Left lung (tissue), 4 donors: ENCODE measurements at regions not wholly inside any gene's neighbourhood (a gene's known extent, or its start where the extent isn't known, plus 50 kb on each side); places are given as distances from the start of the nearest gene placed in this dataset.
A peak's percentile ranks its signal among the peaks of the same experiment; 100 is the strongest.
"Not testable (repeated sequence)": the region's sequence is repeated elsewhere in the genome, so short reads cannot be mapped to it uniquely, and the experiment has no call there.

Experiments used
- ATAC-seq: fragments of 200-7000 bp; cut with Tn5 transposase; one replicate; pipeline ENCODE4 v1.9.1; 2020; ENCODE audit warnings: moderate library complexity
- DNase-seq, 4 donors: peaks; one replicate each; pipeline ENCODE4 v3.0.0-alpha.2; 2013 to 2020
- H3K27ac ChIP-seq, 2 donors: fragments of 200-600 bp; sonication (generic) in 1 of 2; one replicate each; pipeline versions ENCODE4 v1.5.0 to v1.8.0; 2020 to 2021
- H3K27me3 ChIP-seq, 2 donors: fragments of 200-600 bp; sonication (generic) in 1 of 2; one replicate each; pipeline versions ENCODE4 v1.5.0 to v1.8.0; 2020 to 2021
- H3K36me3 ChIP-seq, 2 donors: fragments of 200-600 bp; sonication (generic) in 1 of 2; one replicate each; pipeline versions ENCODE4 v1.5.0 to v1.8.0; 2020 to 2021
- H3K4me1 ChIP-seq, 2 donors: fragments of 200-600 bp; one replicate each; pipeline ENCODE4 v1.8.0; 2021
- H3K4me3 ChIP-seq, 2 donors: fragments of 200-600 bp; sonication (generic) in 1 of 2; one replicate each; pipeline versions ENCODE4 v1.5.0 to v1.8.0; 2020 to 2021; ENCODE audit warnings: mild to moderate bottlenecking in 1 of 2
- H3K9me3 ChIP-seq, 2 donors: fragments of 200-600 bp; sonication (generic) in 1 of 2; one replicate each; pipeline versions ENCODE4 v1.5.0 to v1.8.0; 2020 to 2021
- intact Hi-C, 2 donors: fragments of 100-400 bp; cut with DNase I; formaldehyde crosslinking; loops; one replicate each; pipeline versions ENCODE4 v1.11.2 to v1.14.2; 2022
- TF ChIP-seq, protein P1 (sequence below), 2 donors: fragments of 200-600 bp; sonication (generic) in 1 of 2; IDR thresholded peaks; one replicate each; pipeline versions ENCODE4 v1.5.0 to v1.8.0; 2021; ENCODE audit warnings: antibody characterized with exemption in 2 of 2
- donor health status: DM: no; HTN: yes; CAD: no.
- donor health status: DM: no; HTN: no; CAD: no.

GRCh38 chr11:121358760-121359159 lies 66.2 kb downstream of the SC5D start:
- peaks cover 0 to 15% of the 10 kb centered on the region in 2 donors for H3K4me1 ChIP-seq
- ATAC-seq (no peak), DNase-seq (no peak)

GRCh38 chr11:121359591-121359990 lies 67.0 kb downstream of the SC5D start:
- no peaks in the 10 kb centered on the region for H3K9me3 ChIP-seq
- H3K36me3 ChIP-seq: no peaks in the 10 kb centered on the region
- no peaks in the 10 kb centered on the region for H3K27me3 ChIP-seq
- H3K27ac ChIP-seq: no peak overlapping the region
- ATAC-seq: no peak
- H3K4me3 ChIP-seq: no peak overlapping the region
- DNase-seq: no peak
- intact Hi-C loops: no loop called here
- peaks cover 0 to 15% of the 10 kb centered on the region in 2 donors for H3K4me1 ChIP-seq
- TF ChIP-seq, protein P1, sequence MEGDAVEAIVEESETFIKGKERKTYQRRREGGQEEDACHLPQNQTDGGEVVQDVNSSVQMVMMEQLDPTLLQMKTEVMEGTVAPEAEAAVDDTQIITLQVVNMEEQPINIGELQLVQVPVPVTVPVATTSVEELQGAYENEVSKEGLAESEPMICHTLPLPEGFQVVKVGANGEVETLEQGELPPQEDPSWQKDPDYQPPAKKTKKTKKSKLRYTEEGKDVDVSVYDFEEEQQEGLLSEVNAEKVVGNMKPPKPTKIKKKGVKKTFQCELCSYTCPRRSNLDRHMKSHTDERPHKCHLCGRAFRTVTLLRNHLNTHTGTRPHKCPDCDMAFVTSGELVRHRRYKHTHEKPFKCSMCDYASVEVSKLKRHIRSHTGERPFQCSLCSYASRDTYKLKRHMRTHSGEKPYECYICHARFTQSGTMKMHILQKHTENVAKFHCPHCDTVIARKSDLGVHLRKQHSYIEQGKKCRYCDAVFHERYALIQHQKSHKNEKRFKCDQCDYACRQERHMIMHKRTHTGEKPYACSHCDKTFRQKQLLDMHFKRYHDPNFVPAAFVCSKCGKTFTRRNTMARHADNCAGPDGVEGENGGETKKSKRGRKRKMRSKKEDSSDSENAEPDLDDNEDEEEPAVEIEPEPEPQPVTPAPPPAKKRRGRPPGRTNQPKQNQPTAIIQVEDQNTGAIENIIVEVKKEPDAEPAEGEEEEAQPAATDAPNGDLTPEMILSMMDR (IDR thresholded peaks at IDR 0.05): no peak

More at GRCh38 chr11:121358760-121359159, 66.2 kb downstream of the SC5D start:
- TF ChIP-seq, protein P1 (IDR thresholded peaks at IDR 0.05): no peak
- Histone ChIP-seq H3K36me3 (no peaks in the 10 kb centered on the region), H3K9me3 (no peaks in the 10 kb centered on the region), H3K27ac (peak overlapping the region in 1 of 2 donors; percentile 55), H3K4me3 (no peak overlapping the region), H3K27me3 (no peaks in the 10 kb centered on the region)
- intact Hi-C loops: no loop called here

- DNase-seq, H3K27me3 ChIP-seq, H3K36me3 ChIP-seq, H3K4me3 ChIP-seq, H3K27ac ChIP-seq, H3K9me3 ChIP-seq, intact Hi-C loops, ATAC-seq: not testable (repeated sequence)
- peaks cover 0 to 21% of the 10 kb centered on the region in 2 donors for H3K4me1 ChIP-seq
Observed at GRCh38 chr11:121362955-121363354, 70.4 kb downstream of the SC5D start.

DNA sequence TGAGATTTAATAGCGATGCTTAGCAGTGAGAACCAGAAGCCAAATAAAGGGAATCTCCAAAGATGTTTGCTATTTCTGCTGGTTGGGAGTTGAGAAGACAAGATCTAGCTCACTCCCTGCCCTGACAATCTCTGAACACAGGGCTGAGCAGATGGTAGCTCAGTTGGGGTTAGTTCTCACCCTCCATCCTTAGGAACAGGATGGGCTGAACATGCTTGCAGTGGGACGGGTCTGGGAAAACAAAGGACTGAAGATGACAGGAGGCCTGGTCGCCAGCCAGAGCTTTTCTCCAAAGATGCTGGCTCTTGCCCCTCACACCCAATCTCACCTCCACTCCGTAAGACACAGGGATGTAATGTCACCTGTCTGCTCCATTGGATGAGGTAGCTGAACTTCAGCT lies 72.7 kb downstream of the SC5D start:
- no peak overlapping the region for H3K27ac ChIP-seq
- no peaks in the 10 kb centered on the region for H3K9me3 ChIP-seq
- intact Hi-C loops: no loop called here
- no peak overlapping the region for H3K4me3 ChIP-seq
- H3K27me3 ChIP-seq: no peaks in the 10 kb centered on the region
- peaks cover 0 to 15% of the 10 kb centered on the region in 2 donors for H3K4me1 ChIP-seq
- H3K36me3 ChIP-seq: no peaks in the 10 kb centered on the region
- TF ChIP-seq, protein P1 (IDR thresholded peaks at IDR 0.05): no peak
- DNase-seq (no peak), ATAC-seq (no peak)

DNA sequence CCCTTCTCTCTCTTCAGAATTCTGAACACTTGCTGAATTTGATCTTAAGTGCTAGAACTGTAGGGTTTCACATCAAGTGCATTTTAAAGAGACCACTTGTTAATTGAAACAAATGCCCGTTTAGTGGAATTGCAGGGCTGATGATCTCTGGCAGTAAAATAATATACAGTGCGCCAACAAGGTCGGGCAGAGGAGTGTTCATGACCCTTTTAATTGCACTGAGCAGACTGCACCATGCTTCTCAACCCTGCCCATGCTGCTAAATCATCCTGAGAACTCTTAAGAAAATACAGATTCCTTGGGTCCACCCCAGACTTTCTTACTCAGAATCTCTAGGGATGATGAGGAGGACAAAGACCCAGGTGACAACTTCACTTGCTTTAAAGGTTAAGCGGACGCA lies 73.5 kb downstream of the SC5D start:
- ATAC-seq: no peak
- H3K27ac ChIP-seq: no peak overlapping the region
- no peaks in the 10 kb centered on the region for H3K36me3 ChIP-seq
- no peak overlapping the region for H3K4me3 ChIP-seq
- H3K9me3 ChIP-seq: no peaks in the 10 kb centered on the region
- TF ChIP-seq, protein P1 (IDR thresholded peaks at IDR 0.05): no peak
- H3K27me3 ChIP-seq: no peaks in the 10 kb centered on the region
- peaks cover 0 to 15% of the 10 kb centered on the region in 2 donors for H3K4me1 ChIP-seq
- intact Hi-C loops: no loop called here
- DNase-seq: no peak
